ENCODE measurements at regions not wholly inside any gene's neighbourhood (a gene's known extent, or its start where the extent isn't known, plus 50 kb on each side); places are given as distances from the start of the nearest gene placed in this dataset.
"Not testable (repeated sequence)": the region's sequence is repeated elsewhere in the genome, so short reads cannot be mapped to it uniquely, and the experiment has no call there.

DNA sequence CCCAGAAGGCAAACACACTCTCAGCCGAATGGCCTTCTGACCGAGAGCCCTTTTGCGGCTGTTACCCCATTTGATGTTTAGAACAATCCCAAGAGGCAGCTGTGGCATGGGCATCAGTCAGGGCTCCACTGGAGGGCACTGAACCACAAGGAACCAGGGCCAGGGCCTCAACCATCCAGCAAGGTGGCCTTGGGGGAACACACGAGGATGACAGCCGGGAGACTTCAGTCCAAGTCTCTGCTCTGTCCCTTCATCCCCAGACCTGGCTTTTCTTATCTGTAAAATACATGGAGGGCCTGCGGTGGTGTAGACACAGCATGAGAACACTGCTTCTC lies 63.6 kb upstream of the INSIG1 start:
- WGBS, 3 donors, result 88 to 89% (median 89%) methylated on average over 6 of the region's 6 CpGs
- intact Hi-C loops (cut with DNase I), result no loop called here

DNA sequence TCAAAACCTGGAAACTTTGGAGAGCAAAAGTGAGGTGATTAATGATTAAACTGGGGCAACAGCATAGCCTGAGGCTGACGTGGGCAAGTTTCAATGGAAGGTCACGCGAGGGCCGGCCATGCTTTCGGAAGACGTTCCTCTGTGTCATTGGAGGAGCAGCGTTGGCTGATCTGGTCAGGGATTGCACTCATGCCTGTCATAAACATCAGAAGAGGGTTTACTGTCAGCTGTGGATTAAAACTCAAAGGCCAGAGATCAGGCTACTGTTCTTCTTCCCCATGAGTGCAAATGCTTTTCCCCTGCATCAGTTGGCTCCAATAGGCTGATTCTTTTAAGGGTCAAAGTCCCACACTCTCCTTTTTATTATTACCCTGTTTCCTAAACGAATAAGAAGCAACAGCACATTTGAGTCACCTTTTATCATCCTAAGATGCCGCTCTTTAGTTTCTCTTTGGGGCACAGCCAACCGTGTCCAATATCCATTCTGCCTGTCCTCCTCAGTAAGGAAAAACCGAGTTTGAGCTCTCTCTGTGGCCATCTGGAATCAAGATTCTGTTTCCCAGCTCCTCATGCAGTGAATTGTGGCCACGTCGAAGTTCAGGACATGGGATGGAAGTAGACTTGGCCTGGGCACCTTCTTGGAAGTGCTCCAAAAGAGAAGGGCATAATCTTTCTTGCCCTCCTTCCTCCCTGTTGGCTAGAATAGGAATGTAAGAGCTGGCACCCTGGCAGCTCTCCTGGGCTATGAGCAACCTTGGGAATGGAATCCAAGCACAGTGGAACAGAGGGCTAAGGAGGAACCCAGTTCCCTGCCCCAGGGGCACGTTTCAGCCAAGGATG lies 62.5 kb upstream of the INSIG1 start:
- H3K36me3 ChIP-seq (ENCODE audit: insufficient read depth in 1 of 2, low read depth in 1 of 2), result no peaks in the 10 kb centered on the region
- H3K9me3 ChIP-seq, result no peaks in the 10 kb centered on the region
- no peak for ATAC-seq
- DNase-seq, result no peak
- peaks cover under 1% of the 10 kb centered on the region for H3K4me1 ChIP-seq
- 80 to 84% (median 83%) methylated on average over 14 of the region's 14 CpGs for WGBS, 3 donors
- no peaks in the 10 kb centered on the region for H3K27me3 ChIP-seq (ENCODE audit: insufficient read depth in 3 of 3, low read length in 2 of 3)
- no peak overlapping the region for H3K4me3 ChIP-seq
- TF ChIP-seq, protein P1, sequence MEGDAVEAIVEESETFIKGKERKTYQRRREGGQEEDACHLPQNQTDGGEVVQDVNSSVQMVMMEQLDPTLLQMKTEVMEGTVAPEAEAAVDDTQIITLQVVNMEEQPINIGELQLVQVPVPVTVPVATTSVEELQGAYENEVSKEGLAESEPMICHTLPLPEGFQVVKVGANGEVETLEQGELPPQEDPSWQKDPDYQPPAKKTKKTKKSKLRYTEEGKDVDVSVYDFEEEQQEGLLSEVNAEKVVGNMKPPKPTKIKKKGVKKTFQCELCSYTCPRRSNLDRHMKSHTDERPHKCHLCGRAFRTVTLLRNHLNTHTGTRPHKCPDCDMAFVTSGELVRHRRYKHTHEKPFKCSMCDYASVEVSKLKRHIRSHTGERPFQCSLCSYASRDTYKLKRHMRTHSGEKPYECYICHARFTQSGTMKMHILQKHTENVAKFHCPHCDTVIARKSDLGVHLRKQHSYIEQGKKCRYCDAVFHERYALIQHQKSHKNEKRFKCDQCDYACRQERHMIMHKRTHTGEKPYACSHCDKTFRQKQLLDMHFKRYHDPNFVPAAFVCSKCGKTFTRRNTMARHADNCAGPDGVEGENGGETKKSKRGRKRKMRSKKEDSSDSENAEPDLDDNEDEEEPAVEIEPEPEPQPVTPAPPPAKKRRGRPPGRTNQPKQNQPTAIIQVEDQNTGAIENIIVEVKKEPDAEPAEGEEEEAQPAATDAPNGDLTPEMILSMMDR (IDR thresholded peaks at IDR 0.05), result no peak
- H3K27ac ChIP-seq, result no peak overlapping the region
- intact Hi-C loops (cut with DNase I), result no loop called here

More for the DNA sequence above, 63.6 kb upstream of the INSIG1 start:
- TF ChIP-seq, protein P1 (IDR thresholded peaks at IDR 0.05), result no peak
- Histone ChIP-seq H3K36me3 (ENCODE audit: insufficient read depth in 1 of 2, low read depth in 1 of 2) (no peaks in the 10 kb centered on the region), H3K4me3 (no peak overlapping the region), H3K4me1 (peaks cover 8% of the 10 kb centered on the region), H3K27ac (no peak overlapping the region), H3K27me3 (ENCODE audit: insufficient read depth in 3 of 3, low read length in 2 of 3) (no peaks in the 10 kb centered on the region), H3K9me3 (no peaks in the 10 kb centered on the region)
- DNase-seq (peak in 1 of 2 donors; percentile 51), ATAC-seq (no peak)

DNA sequence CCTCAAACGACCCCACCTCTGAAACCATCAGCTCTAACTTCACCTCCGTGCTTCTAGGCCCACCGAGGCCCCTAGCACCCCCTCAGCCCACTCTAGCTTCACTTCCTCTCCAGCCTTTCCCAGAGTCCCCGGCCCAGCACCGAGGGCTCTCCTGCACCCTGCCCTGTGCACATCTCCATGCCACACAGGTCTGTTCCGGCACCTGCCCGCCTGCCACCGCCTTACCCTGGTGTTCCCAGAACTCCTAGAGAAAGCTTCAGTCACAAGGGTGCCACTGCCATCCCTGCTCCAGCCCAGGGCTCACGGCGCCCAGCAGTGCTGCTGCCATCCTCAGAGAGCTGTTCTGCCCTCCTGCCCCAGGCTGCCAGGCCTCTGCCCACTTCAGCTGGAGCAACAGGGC lies 61.3 kb upstream of the INSIG1 start:
- TF ChIP-seq, protein P1 (IDR thresholded peaks at IDR 0.05), result no peak
- 89 to 97% (median 93%) methylated on average over 10 of the region's 10 CpGs for WGBS, 3 donors
- no peak for ATAC-seq

DNA sequence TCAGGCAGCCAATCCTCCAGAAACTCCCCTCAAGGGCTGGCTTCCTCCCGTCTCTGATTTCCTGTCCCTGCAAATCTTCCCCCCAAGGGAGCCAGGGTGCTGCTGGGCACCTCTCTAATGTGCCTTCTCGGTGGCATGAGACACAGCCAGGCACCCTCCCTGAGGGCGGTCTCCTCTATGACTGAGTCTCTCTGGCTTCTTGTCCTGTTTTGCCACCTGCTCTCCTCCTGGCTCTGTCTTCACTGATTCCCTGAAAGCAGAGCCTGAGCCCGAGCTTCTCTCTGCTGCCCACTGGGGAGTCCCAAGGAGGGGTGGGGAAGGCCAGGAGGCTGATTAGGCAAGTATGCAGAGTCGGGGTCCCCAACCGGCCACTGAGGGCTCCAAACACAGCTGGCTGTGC lies 60.4 kb upstream of the INSIG1 start:
- no peaks in the 10 kb centered on the region for H3K36me3 ChIP-seq (ENCODE audit: insufficient read depth in 1 of 2, low read depth in 1 of 2)
- H3K9me3 ChIP-seq, result no peaks in the 10 kb centered on the region
- WGBS, 3 donors, result 44 to 55% (median 51%) methylated on average over 6 of the region's 6 CpGs
- no peak for DNase-seq
- ATAC-seq, result peak in 3 of 4 donors; percentile 51 to 77 (median 68)
- no peaks in the 10 kb centered on the region for H3K4me1 ChIP-seq
- TF ChIP-seq, protein P1 (IDR thresholded peaks at IDR 0.05), result no peak
- intact Hi-C loops (cut with DNase I), result no loop called here
- no peak overlapping the region for H3K4me3 ChIP-seq
- H3K27me3 ChIP-seq (ENCODE audit: insufficient read depth in 3 of 3, low read length in 2 of 3), result no peaks in the 10 kb centered on the region
- H3K27ac ChIP-seq, result no peak overlapping the region

More for the DNA sequence above, 61.3 kb upstream of the INSIG1 start:
- intact Hi-C loops (cut with DNase I), result no loop called here
- no peak overlapping the region for H3K4me3 ChIP-seq
- no peaks in the 10 kb centered on the region for H3K4me1 ChIP-seq
- DNase-seq, result no peak
- no peaks in the 10 kb centered on the region for H3K9me3 ChIP-seq
- H3K27ac ChIP-seq, result no peak overlapping the region
- H3K36me3 ChIP-seq (ENCODE audit: insufficient read depth in 1 of 2, low read depth in 1 of 2), result no peaks in the 10 kb centered on the region
- H3K27me3 ChIP-seq (ENCODE audit: insufficient read depth in 3 of 3, low read length in 2 of 3), result no peaks in the 10 kb centered on the region

DNA sequence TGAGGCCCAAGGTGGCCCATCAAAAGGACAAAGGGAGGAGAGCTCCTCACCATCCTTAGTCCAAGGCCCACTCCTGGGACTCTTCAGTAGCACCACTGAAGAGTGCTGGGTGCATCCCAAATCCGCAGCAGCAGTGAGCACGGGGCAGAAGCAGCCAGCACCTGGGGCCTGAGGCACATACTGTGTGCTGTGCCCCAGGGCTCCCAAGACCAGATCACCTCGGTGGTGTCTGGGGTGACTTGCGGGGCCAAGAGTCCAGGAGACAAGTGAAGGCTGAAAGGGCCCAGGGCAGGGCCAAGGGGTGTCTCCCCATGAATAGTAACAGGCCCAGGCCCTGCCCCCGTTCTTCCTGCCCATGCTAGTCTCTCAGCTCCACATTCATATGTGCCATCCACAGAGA lies 59.9 kb upstream of the INSIG1 start:
- Histone ChIP-seq H3K27me3 (ENCODE audit: insufficient read depth in 3 of 3, low read length in 2 of 3) (no peaks in the 10 kb centered on the region), H3K27ac (no peak overlapping the region), H3K9me3 (no peaks in the 10 kb centered on the region), H3K4me3 (no peak overlapping the region), H3K4me1 (no peaks in the 10 kb centered on the region), H3K36me3 (ENCODE audit: insufficient read depth in 1 of 2, low read depth in 1 of 2) (no peaks in the 10 kb centered on the region)
- no peak for DNase-seq
- 94 to 100% (median 95%) methylated on average over 4 to 5 of the region's 5 CpGs for WGBS, 3 donors
- peak in 2 of 4 donors; percentile 15 to 33 for ATAC-seq
- TF ChIP-seq, protein P1 (IDR thresholded peaks at IDR 0.05), result no peak
- intact Hi-C loops (cut with DNase I), result no loop called here

DNA sequence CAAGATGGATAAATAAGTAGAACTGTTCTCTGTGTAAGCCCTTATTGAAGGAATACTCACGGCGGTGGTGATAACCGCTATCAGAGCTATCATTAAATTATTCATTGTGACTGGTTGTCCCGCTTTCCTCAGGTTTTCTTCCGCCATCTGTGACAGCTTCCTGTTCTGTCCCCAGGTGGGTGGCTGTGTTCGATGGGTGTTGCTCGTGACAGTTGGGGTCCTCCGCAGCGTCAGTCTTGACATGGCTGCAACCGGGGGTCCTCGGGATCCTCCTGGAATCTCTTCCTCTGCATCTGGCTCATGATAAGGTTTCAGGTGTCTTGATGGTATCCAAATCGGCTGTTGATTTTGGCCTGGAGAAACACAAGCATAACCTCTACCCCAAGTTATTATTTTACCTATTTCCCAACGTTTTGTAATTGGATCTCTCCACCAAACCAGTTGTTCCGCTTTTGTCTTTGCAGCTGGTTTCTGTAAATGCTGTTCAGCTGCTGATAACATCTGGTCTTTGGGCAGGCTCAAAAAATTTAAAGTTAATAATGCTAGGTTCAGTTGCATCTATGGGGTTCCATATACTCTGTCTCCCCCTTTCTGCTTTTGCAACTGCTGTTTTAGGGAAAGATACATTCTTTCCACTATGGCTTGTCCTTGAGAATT lies 58.1 kb upstream of the INSIG1 start:
- H3K4me1 ChIP-seq; H3K36me3 ChIP-seq (ENCODE audit: insufficient read depth in 1 of 2, low read depth in 1 of 2); DNase-seq; H3K27me3 ChIP-seq (ENCODE audit: insufficient read depth in 3 of 3, low read length in 2 of 3); H3K9me3 ChIP-seq; H3K4me3 ChIP-seq; H3K27ac ChIP-seq; intact Hi-C loops (cut with DNase I); ATAC-seq: not testable (repeated sequence)
- WGBS, 3 donors, result 63 to 72% (median 64%) methylated on average over 14 of the region's 14 CpGs
